ENCODE measurements at regions not wholly inside any gene's neighbourhood (a gene's known extent, or its start where the extent isn't known, plus 50 kb on each side); places are given as distances from the start of the nearest gene placed in this dataset.
"Not testable (repeated sequence)": the region's sequence is repeated elsewhere in the genome, so short reads cannot be mapped to it uniquely, and the experiment has no call there.

- no peak for FAIRE-seq
- no peak for DNase-seq (ENCODE audit: insufficient read length, low spot score)
Measured at GRCh38 chrX:111041018-111041462, 55.0 kb upstream of the PAK3 start.

- DNase-seq (ENCODE audit: insufficient read length, low spot score) (no peak), FAIRE-seq (no peak)
Measured at GRCh38 chrX:111040377-111041017, 55.5 kb upstream of the PAK3 start.

- DNase-seq (ENCODE audit: insufficient read length, low spot score) (no peak), FAIRE-seq (no peak)
Measured at GRCh38 chrX:111039606-111040005, 56.4 kb upstream of the PAK3 start.

GRCh38 chrX:111035991-111036390 lies 60.0 kb upstream of the PAK3 start:
- FAIRE-seq (no peak), DNase-seq (ENCODE audit: insufficient read length, low spot score) (no peak)

- FAIRE-seq (no peak), DNase-seq (ENCODE audit: insufficient read length, low spot score) (no peak)
Measured at GRCh38 chrX:111035256-111035655, 60.7 kb upstream of the PAK3 start.

GRCh38 chrX:111022998-111023397 lies 73.0 kb upstream of the PAK3 start:
- FAIRE-seq; DNase-seq (ENCODE audit: insufficient read length, low spot score): not testable (repeated sequence)

GRCh38 chrX:111020283-111020682 lies 75.7 kb upstream of the PAK3 start:
- no peak for FAIRE-seq
- no peak for DNase-seq (ENCODE audit: insufficient read length, low spot score)

- DNase-seq (ENCODE audit: insufficient read length, low spot score) (no peak), FAIRE-seq (no peak)
Measured at GRCh38 chrX:111013778-111014455, 82.1 kb upstream of the PAK3 start.

- no peak for DNase-seq (ENCODE audit: insufficient read length, low spot score)
- FAIRE-seq: no peak
Measured at GRCh38 chrX:111010111-111010510, 85.9 kb upstream of the PAK3 start.

- DNase-seq (ENCODE audit: insufficient read length, low spot score) (no peak), FAIRE-seq (no peak)
Measured at GRCh38 chrX:111009256-111009655, 86.7 kb upstream of the PAK3 start.

- FAIRE-seq (no peak), DNase-seq (ENCODE audit: insufficient read length, low spot score) (no peak)
Measured at GRCh38 chrX:111008126-111008525, 87.9 kb upstream of the PAK3 start.

GRCh38 chrX:111007238-111007637 lies 88.8 kb upstream of the PAK3 start:
- FAIRE-seq (no peak), DNase-seq (ENCODE audit: insufficient read length, low spot score) (no peak)

GRCh38 chrX:111006116-111006515 lies 89.9 kb upstream of the PAK3 start:
- DNase-seq (ENCODE audit: insufficient read length, low spot score) (no peak), FAIRE-seq (no peak)

- no peak for DNase-seq (ENCODE audit: insufficient read length, low spot score)
- FAIRE-seq: no peak
Measured at GRCh38 chrX:111005166-111005565, 90.8 kb upstream of the PAK3 start.

GRCh38 chrX:111003118-111003517 lies 92.9 kb upstream of the PAK3 start:
- FAIRE-seq: no peak

GRCh38 chrX:110992611-110993010 lies 103.4 kb upstream of the PAK3 start:
- peak; percentile 88 for FAIRE-seq
- peak; percentile 0 for DNase-seq (ENCODE audit: insufficient read length, low spot score)

More at GRCh38 chrX:111003118-111003517, 92.9 kb upstream of the PAK3 start:
- no peak for DNase-seq (ENCODE audit: insufficient read length, low spot score)

- no peak for DNase-seq (ENCODE audit: insufficient read length, low spot score)
- no peak for FAIRE-seq
Measured at GRCh38 chrX:110989869-110990268, 106.1 kb upstream of the PAK3 start.

- FAIRE-seq (no peak), DNase-seq (ENCODE audit: insufficient read length, low spot score) (no peak)
Measured at GRCh38 chrX:110989447-110989846, 106.5 kb upstream of the PAK3 start.

GRCh38 chrX:110987292-110987691 lies 108.7 kb upstream of the PAK3 start:
- FAIRE-seq (no peak), DNase-seq (ENCODE audit: insufficient read length, low spot score) (no peak)

GRCh38 chrX:110985470-110985869 lies 110.5 kb upstream of the PAK3 start:
- DNase-seq (ENCODE audit: insufficient read length, low spot score) (no peak), FAIRE-seq (no peak)

- no peak for DNase-seq (ENCODE audit: insufficient read length, low spot score)
- FAIRE-seq: peak; percentile 11
Measured at GRCh38 chrX:110983024-110983423, 113.0 kb upstream of the PAK3 start.

GRCh38 chrX:110966839-110967238 lies 129.2 kb upstream of the PAK3 start:
- FAIRE-seq: no peak
- no peak for DNase-seq (ENCODE audit: insufficient read length, low spot score)

All from GM19239 (cell line).